H1 (cell line): ENCODE measurements at regions not wholly inside any gene's neighbourhood (a gene's known extent, or its start where the extent isn't known, plus 50 kb on each side); places are given as distances from the start of the nearest gene placed in this dataset.

Source experiments
- BCL11A ChIP-seq, 2 experiments: IDR thresholded peaks; one replicate each; pipeline ENCODE4 v1.6.1; 2011; ENCODE audit warnings: low read depth in 2 of 2, low read length in 2 of 2, mild to moderate bottlenecking in 2 of 2
- BRCA1 ChIP-seq: IDR thresholded peaks from 2 replicates; pipeline ENCODE4 v1.6.1; 2012; ENCODE audit warnings: low read depth, low read length, improper control_type of control experiment
- NANOG ChIP-seq: IDR thresholded peaks from 2 replicates; pipeline ENCODE4 v1.6.1; 2011; ENCODE audit warnings: low read length, low read depth, mild to moderate bottlenecking, inconsistent platforms; ENCODE audit not compliant: insufficient read depth, poor library complexity, severe bottlenecking
- SAP30 ChIP-seq: fragments of 300-600 bp; sonication (generic); IDR thresholded peaks from 2 replicates; pipeline ENCODE4 v1.7.1; 2012; ENCODE audit warnings: low read length, moderate library complexity, mild to moderate bottlenecking, inconsistent platforms; ENCODE audit not compliant: insufficient read depth, insufficient replicate concordance

DNA sequence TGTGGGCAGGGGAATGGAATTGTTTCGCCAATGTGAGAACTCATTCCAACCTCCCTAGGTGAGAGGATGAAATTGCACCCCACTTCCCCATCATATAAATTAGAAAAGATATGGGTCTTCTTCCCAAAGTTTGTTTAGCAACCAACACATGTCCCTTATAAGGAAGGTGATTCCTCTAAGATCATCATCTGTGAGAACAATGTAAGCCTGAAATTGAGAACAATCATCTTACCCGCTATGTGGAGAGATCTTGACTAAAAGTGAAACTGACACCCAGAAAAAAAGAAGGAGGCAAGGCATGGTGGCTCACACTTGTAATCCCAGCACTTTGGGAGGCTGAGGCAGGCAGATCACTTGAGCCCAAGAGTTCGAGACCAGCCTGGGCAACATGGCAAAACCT, 173.2 kb upstream of the HMGA2 start (continued):
- no peak for TF ChIP-seq SAP30
- TF ChIP-seq NANOG = no peak
- TF ChIP-seq BCL11A (IDR thresholded peaks at IDR 0.05; ENCODE audit: low read depth in 2 of 2, low read length in 2 of 2) = no peak
- TF ChIP-seq BRCA1 = no peak
